ENCODE measurements at regions not wholly inside any gene's neighbourhood (a gene's known extent, or its start where the extent isn't known, plus 50 kb on each side); places are given as distances from the start of the nearest gene placed in this dataset.

GRCh38 chr3:72426618-72427397 is 421.4 kb downstream of the SHQ1 start:
- H3K4me3 ChIP-seq (ENCODE audit: low read depth, low read length): no peak overlapping the region
- TF ChIP-seq MAX (IDR thresholded peaks at IDR 0.05; ENCODE audit: low read depth, low read length) (no peak), POLR2A (IDR thresholded peaks at IDR 0.05; ENCODE audit: extremely low read depth, insufficient read length) (no peak), MYC (IDR thresholded peaks at IDR 0.05; ENCODE audit: low read depth, low read length) (no peak), CTCF (IDR thresholded peaks at IDR 0.05; ENCODE audit: low read depth, low read length) (no peak)
- no peak for DNase-seq (ENCODE audit: low read depth)

GRCh38 chr3:72423643-72424042 is 424.6 kb downstream of the SHQ1 start:
- TF ChIP-seq POLR2A (IDR thresholded peaks at IDR 0.05; ENCODE audit: extremely low read depth, insufficient read length) (no peak), CTCF (IDR thresholded peaks at IDR 0.05; ENCODE audit: low read depth, low read length) (no peak), MYC (IDR thresholded peaks at IDR 0.05; ENCODE audit: low read depth, low read length) (no peak), MAX (IDR thresholded peaks at IDR 0.05; ENCODE audit: low read depth, low read length) (no peak)
- no peak overlapping the region for H3K4me3 ChIP-seq (ENCODE audit: low read depth, low read length)
- no peak for DNase-seq (ENCODE audit: low read depth)

GRCh38 chr3:72421786-72422185 is 426.5 kb downstream of the SHQ1 start:
- DNase-seq (ENCODE audit: low read depth): no peak
- H3K4me3 ChIP-seq (ENCODE audit: low read depth, low read length): no peak overlapping the region
- TF ChIP-seq MYC (IDR thresholded peaks at IDR 0.05; ENCODE audit: low read depth, low read length) (no peak), CTCF (IDR thresholded peaks at IDR 0.05; ENCODE audit: low read depth, low read length) (no peak), POLR2A (IDR thresholded peaks at IDR 0.05; ENCODE audit: extremely low read depth, insufficient read length) (no peak), MAX (IDR thresholded peaks at IDR 0.05; ENCODE audit: low read depth, low read length) (no peak)

GRCh38 chr3:72421126-72421525 is 427.1 kb downstream of the SHQ1 start:
- no peak overlapping the region for H3K4me3 ChIP-seq (ENCODE audit: low read depth, low read length)
- DNase-seq (ENCODE audit: low read depth): no peak
- TF ChIP-seq MYC (IDR thresholded peaks at IDR 0.05; ENCODE audit: low read depth, low read length) (no peak), MAX (IDR thresholded peaks at IDR 0.05; ENCODE audit: low read depth, low read length) (no peak), CTCF (IDR thresholded peaks at IDR 0.05; ENCODE audit: low read depth, low read length) (no peak), POLR2A (IDR thresholded peaks at IDR 0.05; ENCODE audit: extremely low read depth, insufficient read length) (no peak)

GRCh38 chr3:72418856-72419255 is 429.4 kb downstream of the SHQ1 start:
- TF ChIP-seq MYC (IDR thresholded peaks at IDR 0.05; ENCODE audit: low read depth, low read length): no peak
- TF ChIP-seq CTCF (IDR thresholded peaks at IDR 0.05; ENCODE audit: low read depth, low read length): no peak
- no peak for TF ChIP-seq POLR2A (IDR thresholded peaks at IDR 0.05; ENCODE audit: extremely low read depth, insufficient read length)
- no peak for TF ChIP-seq MAX (IDR thresholded peaks at IDR 0.05; ENCODE audit: low read depth, low read length)
- no peak for DNase-seq (ENCODE audit: low read depth)
- H3K4me3 ChIP-seq (ENCODE audit: low read depth, low read length): no peak overlapping the region
